GM06990 (cell line): ENCODE measurements at regions not wholly inside any gene's neighbourhood (a gene's known extent, or its start where the extent isn't known, plus 50 kb on each side); places are given as distances from the start of the nearest gene placed in this dataset.

Experiments
- DNase-seq: peaks from one replicate; pipeline ENCODE4 v3.0.0-alpha.2; 2011; ENCODE audit not compliant: insufficient read length; ENCODE audit errors: extremely low read depth
- H3K27me3 ChIP-seq: replicated peaks from 2 replicates; pipeline ENCODE4 v1.6.0; 2011; ENCODE audit warnings: low read length; ENCODE audit not compliant: control insufficient read depth, insufficient read depth
- H3K36me3 ChIP-seq: 2 replicates; pipeline ENCODE4 v1.5.1; 2011; ENCODE audit warnings: low read length; ENCODE audit not compliant: control insufficient read depth, insufficient read depth
- H3K4me3 ChIP-seq: replicated peaks from 2 replicates; pipeline ENCODE4 v1.5.1; 2011; ENCODE audit warnings: low read depth, mild to moderate bottlenecking, control low read depth, low read length
- TF ChIP-seq, protein P1 (sequence below): IDR thresholded peaks from 2 replicates; pipeline ENCODE4 v1.5.1; 2011; ENCODE audit warnings: low read length, control low read depth, mild to moderate bottlenecking, inconsistent platforms; ENCODE audit not compliant: insufficient read depth, poor library complexity, severe bottlenecking

DNA sequence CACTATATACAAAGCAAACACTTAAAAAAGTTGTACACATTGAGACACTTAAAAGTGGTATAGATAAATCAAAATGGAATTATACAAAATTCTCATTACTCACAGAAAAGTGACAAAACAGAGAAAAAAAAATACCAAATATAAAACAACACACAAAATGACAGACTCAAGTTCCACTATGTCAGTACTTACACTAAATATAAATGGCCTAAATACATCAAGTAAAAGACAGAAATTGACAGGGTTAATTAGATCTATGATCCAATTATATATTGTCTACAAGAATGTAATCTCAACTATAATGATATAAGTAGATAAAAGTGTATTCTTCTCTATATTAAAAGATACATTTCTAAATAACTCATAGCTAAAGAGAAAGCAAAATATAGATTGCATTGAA, 401.6 kb upstream of the PFKP start:
- TF ChIP-seq, protein P1, sequence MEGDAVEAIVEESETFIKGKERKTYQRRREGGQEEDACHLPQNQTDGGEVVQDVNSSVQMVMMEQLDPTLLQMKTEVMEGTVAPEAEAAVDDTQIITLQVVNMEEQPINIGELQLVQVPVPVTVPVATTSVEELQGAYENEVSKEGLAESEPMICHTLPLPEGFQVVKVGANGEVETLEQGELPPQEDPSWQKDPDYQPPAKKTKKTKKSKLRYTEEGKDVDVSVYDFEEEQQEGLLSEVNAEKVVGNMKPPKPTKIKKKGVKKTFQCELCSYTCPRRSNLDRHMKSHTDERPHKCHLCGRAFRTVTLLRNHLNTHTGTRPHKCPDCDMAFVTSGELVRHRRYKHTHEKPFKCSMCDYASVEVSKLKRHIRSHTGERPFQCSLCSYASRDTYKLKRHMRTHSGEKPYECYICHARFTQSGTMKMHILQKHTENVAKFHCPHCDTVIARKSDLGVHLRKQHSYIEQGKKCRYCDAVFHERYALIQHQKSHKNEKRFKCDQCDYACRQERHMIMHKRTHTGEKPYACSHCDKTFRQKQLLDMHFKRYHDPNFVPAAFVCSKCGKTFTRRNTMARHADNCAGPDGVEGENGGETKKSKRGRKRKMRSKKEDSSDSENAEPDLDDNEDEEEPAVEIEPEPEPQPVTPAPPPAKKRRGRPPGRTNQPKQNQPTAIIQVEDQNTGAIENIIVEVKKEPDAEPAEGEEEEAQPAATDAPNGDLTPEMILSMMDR = no peak
- DNase-seq = no peak
- Histone ChIP-seq H3K4me3 (no peak overlapping the region), H3K36me3 (no peaks in the 10 kb centered on the region), H3K27me3 (no peaks in the 10 kb centered on the region)

- DNase-seq = no peak
- no peaks in the 10 kb centered on the region for H3K27me3 ChIP-seq
- no peaks in the 10 kb centered on the region for H3K36me3 ChIP-seq
- TF ChIP-seq, protein P1 = no peak
- no peak overlapping the region for H3K4me3 ChIP-seq
These were observed 407.1 kb upstream of the PFKP start for GRCh38 chr10:2660276-2660675.

DNA sequence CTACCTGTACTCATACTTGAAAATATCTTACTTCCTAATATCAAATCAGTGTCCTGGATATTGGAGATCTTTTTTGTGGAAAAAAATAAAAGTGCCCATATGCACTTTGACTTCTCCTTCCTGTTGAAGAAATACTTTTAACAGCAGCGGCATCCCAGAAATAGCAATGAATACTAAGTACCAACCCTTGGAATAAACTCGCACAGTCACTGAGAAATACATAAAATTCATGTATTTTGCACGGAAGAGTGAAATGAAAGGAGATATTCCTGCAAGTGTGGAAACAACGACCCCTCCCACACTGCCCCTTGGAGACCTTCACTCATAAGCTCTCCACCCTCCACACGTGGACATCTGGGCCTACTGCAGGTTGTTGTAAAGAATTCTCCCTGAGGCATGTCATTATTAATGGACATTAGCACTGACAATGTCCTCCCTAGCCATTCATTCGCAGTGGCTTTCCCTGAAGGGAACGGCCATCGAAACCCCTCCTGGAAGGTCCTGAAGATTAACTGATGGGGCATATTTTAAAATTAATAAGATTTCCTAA, 407.6 kb upstream of the PFKP start:
- no peak for DNase-seq
- no peak overlapping the region for H3K4me3 ChIP-seq
- H3K36me3 ChIP-seq = no peaks in the 10 kb centered on the region
- TF ChIP-seq, protein P1 = no peak
- no peaks in the 10 kb centered on the region for H3K27me3 ChIP-seq

GRCh38 chr10:2658780-2659179, 408.6 kb upstream of the PFKP start:
- no peak overlapping the region for H3K4me3 ChIP-seq
- DNase-seq = no peak
- H3K36me3 ChIP-seq = no peaks in the 10 kb centered on the region
- no peaks in the 10 kb centered on the region for H3K27me3 ChIP-seq
- TF ChIP-seq, protein P1 = no peak

- no peak overlapping the region for H3K4me3 ChIP-seq
- H3K27me3 ChIP-seq = no peaks in the 10 kb centered on the region
- no peak for DNase-seq
- TF ChIP-seq, protein P1 = no peak
- no peaks in the 10 kb centered on the region for H3K36me3 ChIP-seq
These were observed 417.0 kb upstream of the PFKP start for GRCh38 chr10:2650328-2650727.

- TF ChIP-seq, protein P1 = no peak
- Histone ChIP-seq H3K4me3 (no peak overlapping the region), H3K27me3 (no peaks in the 10 kb centered on the region), H3K36me3 (no peaks in the 10 kb centered on the region)
- no peak for DNase-seq
These were observed 426.3 kb upstream of the PFKP start for GRCh38 chr10:2641028-2641427.
